Neural progenitor cell (in vitro differentiated cells): ENCODE measurements at regions not wholly inside any gene's neighbourhood (a gene's known extent, or its start where the extent isn't known, plus 50 kb on each side); places are given as distances from the start of the nearest gene placed in this dataset.
A peak's percentile ranks its signal among the peaks of the same experiment; 100 is the strongest.

Experiments used
- DNase-seq: peaks from one replicate; pipeline ENCODE4 v3.0.0-alpha.2; 2016; ENCODE audit warnings: low spot score
- H2AFZ ChIP-seq: fragments of 200-600 bp; sonication (generic); replicated peaks from 2 replicates; pipeline ENCODE4 v1.6.1; 2016; ENCODE audit warnings: antibody characterized with exemption
- H3F3A ChIP-seq: fragments of 200-600 bp; sonication (generic); 2 replicates; pipeline ENCODE4 v1.6.1; 2016; ENCODE audit warnings: antibody characterized with exemption, low read depth
- H3K27ac ChIP-seq: fragments of 200-600 bp; sonication (generic); 2 replicates; pipeline ENCODE4 v1.5.1; 2016; ENCODE audit warnings: mild to moderate bottlenecking
- H3K27me3 ChIP-seq: fragments of 200-600 bp; sonication (generic); 2 replicates; pipeline ENCODE4 v1.6.1; 2016; ENCODE audit warnings: mild to moderate bottlenecking, moderate library complexity
- H3K36me3 ChIP-seq: fragments of 200-600 bp; sonication (generic); 2 replicates; pipeline ENCODE4 v1.5.1; 2016
- H3K4me1 ChIP-seq: fragments of 200-600 bp; sonication (generic); 2 replicates; pipeline ENCODE4 v1.6.1; 2016; ENCODE audit warnings: mixed run types
- H3K4me2 ChIP-seq: fragments of 200-600 bp; sonication (generic); 2 replicates; pipeline ENCODE4 v1.6.1; 2016
- H3K4me3 ChIP-seq: fragments of 200-600 bp; sonication (generic); 2 replicates; pipeline ENCODE4 v1.5.1; 2016
- H3K79me2 ChIP-seq: fragments of 200-600 bp; sonication (generic); 2 replicates; pipeline ENCODE4 v1.6.1; 2016; ENCODE audit warnings: low read depth
- H3K9ac ChIP-seq: fragments of 200-600 bp; sonication (generic); 2 replicates; pipeline ENCODE4 v1.6.1; 2016
- H3K9me3 ChIP-seq: fragments of 200-600 bp; sonication (generic); 2 replicates; pipeline ENCODE4 v1.5.1; 2016; ENCODE audit warnings: low read depth
- H4K20me1 ChIP-seq: fragments of 200-600 bp; sonication (generic); 2 replicates; pipeline ENCODE4 v1.6.1; 2016; ENCODE audit warnings: low read depth
- H3K27ac Mint-ChIP-seq: 3 replicates; pipeline ENCODE4 v1.8.0; 2021; ENCODE audit warnings: mixed read lengths
- H3K27me3 Mint-ChIP-seq: 2 replicates; pipeline ENCODE4 v1.8.0; 2022; ENCODE audit warnings: low read depth, mild to moderate bottlenecking, inconsistent platforms, moderate library complexity, mixed read lengths; ENCODE audit not compliant: insufficient read depth
- H3K36me3 Mint-ChIP-seq: 3 replicates; pipeline ENCODE4 v1.8.0; 2021; ENCODE audit warnings: mixed read lengths
- H3K4me1 Mint-ChIP-seq: 3 replicates; pipeline ENCODE4 v1.8.0; 2021; ENCODE audit warnings: mixed read lengths
- H3K4me3 Mint-ChIP-seq: 3 replicates; pipeline ENCODE4 v1.8.0; 2021; ENCODE audit warnings: mild to moderate bottlenecking, moderate library complexity, mixed read lengths
- H3K9me3 Mint-ChIP-seq: 3 replicates; pipeline ENCODE4 v1.8.0; 2020; ENCODE audit warnings: mixed read lengths
- CTCF ChIP-seq: fragments of 200-600 bp; sonication (generic); IDR thresholded peaks from 2 replicates; pipeline ENCODE4 v1.5.1; 2017; ENCODE audit warnings: antibody characterized with exemption, mild to moderate bottlenecking
- EZH2 ChIP-seq: fragments of 200-600 bp; sonication (generic); IDR thresholded peaks from 2 replicates; pipeline ENCODE4 v1.6.1; 2017; ENCODE audit warnings: antibody characterized with exemption, mild to moderate bottlenecking, moderate library complexity
- EZH2phosphoT487 ChIP-seq: fragments of 200-600 bp; sonication (generic); IDR thresholded peaks from 2 replicates; pipeline ENCODE4 v1.6.1; 2017; ENCODE audit warnings: antibody characterized with exemption

- Histone ChIP-seq H3K36me3 (no peaks in the 10 kb centered on the region), H3K27ac (no peak overlapping the region), H3K4me1 (no peaks in the 10 kb centered on the region), H3F3A (no peaks in the 10 kb centered on the region), H4K20me1 (no peaks in the 10 kb centered on the region), H3K79me2 (no peaks in the 10 kb centered on the region), H3K4me2 (no peak overlapping the region), H3K27me3 (no peaks in the 10 kb centered on the region), H3K4me3 (no peak overlapping the region), H3K9ac (no peak overlapping the region), H2AFZ (no peak overlapping the region), H3K9me3 (no peaks in the 10 kb centered on the region)
- no peak for DNase-seq
- H3K27me3 Mint-ChIP-seq = no peaks in the 10 kb centered on the region
- TF ChIP-seq CTCF (no peak), EZH2phosphoT487 (no peak)
- H3K4me1 Mint-ChIP-seq = no peaks in the 10 kb centered on the region
- H3K36me3 Mint-ChIP-seq = no peaks in the 10 kb centered on the region
- no peak overlapping the region for H3K4me3 Mint-ChIP-seq
- no peak overlapping the region for H3K27ac Mint-ChIP-seq
- H3K9me3 Mint-ChIP-seq = peaks cover 5% of the 10 kb centered on the region
These were observed 1425.7 kb upstream of the SLC10A2 start for GRCh38 chr13:104491916-104492315.

- Histone ChIP-seq H3K9me3 (no peaks in the 10 kb centered on the region), H3K4me1 (no peaks in the 10 kb centered on the region), H3K4me3 (no peak overlapping the region), H2AFZ (no peak overlapping the region), H4K20me1 (no peaks in the 10 kb centered on the region), H3K27me3 (no peaks in the 10 kb centered on the region), H3F3A (no peaks in the 10 kb centered on the region), H3K79me2 (no peaks in the 10 kb centered on the region), H3K9ac (no peak overlapping the region), H3K4me2 (no peak overlapping the region), H3K36me3 (no peaks in the 10 kb centered on the region), H3K27ac (no peak overlapping the region)
- TF ChIP-seq EZH2 = no peak
- no peak for TF ChIP-seq CTCF
- no peak for TF ChIP-seq EZH2phosphoT487
- Mint-ChIP-seq H3K4me3 (no peak overlapping the region), H3K36me3 (no peaks in the 10 kb centered on the region), H3K27me3 (no peaks in the 10 kb centered on the region), H3K9me3 (no peaks in the 10 kb centered on the region), H3K4me1 (no peaks in the 10 kb centered on the region), H3K27ac (no peak overlapping the region)
- DNase-seq = no peak
These were observed 1420.8 kb upstream of the SLC10A2 start for GRCh38 chr13:104487006-104487405.

GRCh38 chr13:104485571-104485970 lies 1419.4 kb upstream of the SLC10A2 start:
- no peaks in the 10 kb centered on the region for H4K20me1 ChIP-seq

More at GRCh38 chr13:104485571-104485970, 1419.4 kb upstream of the SLC10A2 start:
- H3K9me3 Mint-ChIP-seq = no peaks in the 10 kb centered on the region
- no peaks in the 10 kb centered on the region for H3K36me3 Mint-ChIP-seq
- Histone ChIP-seq H3K9ac (no peak overlapping the region), H3K79me2 (no peaks in the 10 kb centered on the region), H3K4me3 (no peak overlapping the region), H3K36me3 (no peaks in the 10 kb centered on the region), H3K4me1 (no peaks in the 10 kb centered on the region), H2AFZ (peak overlapping the region; percentile 30), H3K9me3 (no peaks in the 10 kb centered on the region), H3K27me3 (no peaks in the 10 kb centered on the region), H3K27ac (no peak overlapping the region), H3K4me2 (no peak overlapping the region), H3F3A (no peaks in the 10 kb centered on the region)
- H3K4me3 Mint-ChIP-seq = no peak overlapping the region
- H3K27me3 Mint-ChIP-seq = no peaks in the 10 kb centered on the region
- H3K27ac Mint-ChIP-seq = no peak overlapping the region
- H3K4me1 Mint-ChIP-seq = no peaks in the 10 kb centered on the region
- DNase-seq = peak; percentile 5
- TF ChIP-seq CTCF (no peak), EZH2phosphoT487 (no peak), EZH2 (no peak)
